Stimulated activated naive B cell treated with anti-CD40 and anti-IgM and Interleukin-4, amounts not matched to agents 10 μg/mL and 1 μg/mL and 100 μg/mL, for 72 hours (primary cell): ENCODE measurements at regions not wholly inside any gene's neighbourhood (a gene's known extent, or its start where the extent isn't known, plus 50 kb on each side); places are given as distances from the start of the nearest gene placed in this dataset.
"Not testable (repeated sequence)": the region's sequence is repeated elsewhere in the genome, so short reads cannot be mapped to it uniquely, and the experiment has no call there.

Experiments used
- ATAC-seq, 2 donors: fragments of 150-1000 bp; cut with Tn5 transposase; replicated peaks; 2 replicates each; pipeline ENCODE4 v1.10.0; 2021; ENCODE audit warnings: moderate library complexity in 1 of 2
- DNase-seq: peaks from one replicate; pipeline ENCODE4 v3.0.0; 2021
- H3K27ac Mint-ChIP-seq: one replicate; pipeline ENCODE4 v1.8.0; 2022; ENCODE audit warnings: mild to moderate bottlenecking, mixed read lengths
- H3K27me3 Mint-ChIP-seq, 2 donors: one replicate each; pipeline ENCODE4 v1.8.0; 2022; ENCODE audit warnings: mixed read lengths in 2 of 2
- H3K36me3 Mint-ChIP-seq, 2 donors: one replicate each; pipeline ENCODE4 v1.8.0; 2022; ENCODE audit warnings: mixed read lengths in 2 of 2, mild to moderate bottlenecking in 1 of 2
- H3K4me1 Mint-ChIP-seq, 2 donors: one replicate each; pipeline ENCODE4 v1.8.0; 2022; ENCODE audit warnings: mixed read lengths in 2 of 2, mild to moderate bottlenecking in 1 of 2
- H3K4me3 Mint-ChIP-seq, 2 donors: one replicate each; pipeline ENCODE4 v1.8.0; 2022; ENCODE audit warnings: mild to moderate bottlenecking in 2 of 2, mixed read lengths in 2 of 2, moderate library complexity in 1 of 2
- H3K9me3 Mint-ChIP-seq, 2 donors: one replicate each; pipeline ENCODE4 v1.8.0; 2022; ENCODE audit warnings: mixed read lengths in 2 of 2, mild to moderate bottlenecking in 1 of 2

DNA sequence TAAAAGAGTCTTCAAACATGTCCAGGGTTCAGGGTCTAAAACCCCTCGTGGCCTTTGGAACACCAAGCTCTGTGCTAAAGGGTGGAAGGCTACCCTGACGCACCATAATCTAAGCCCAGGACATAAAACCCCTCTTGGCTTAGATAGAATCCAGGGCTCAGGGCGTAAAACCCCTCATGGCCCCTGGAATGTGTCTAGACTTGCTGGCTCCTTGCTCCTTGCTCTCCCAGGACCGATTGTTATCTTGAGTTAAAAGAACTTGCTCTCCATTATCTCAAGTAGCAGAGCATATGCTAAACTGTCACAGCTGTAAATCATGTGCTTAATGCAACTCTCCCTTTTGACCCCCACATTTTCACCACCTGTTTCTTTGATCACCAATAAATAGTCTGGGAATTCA, 758.1 kb upstream of the SLC8A1 start:
- not testable (repeated sequence) for DNase-seq, H3K4me3 Mint-ChIP-seq, H3K27me3 Mint-ChIP-seq, H3K9me3 Mint-ChIP-seq, H3K27ac Mint-ChIP-seq, ATAC-seq, H3K4me1 Mint-ChIP-seq, H3K36me3 Mint-ChIP-seq

DNA sequence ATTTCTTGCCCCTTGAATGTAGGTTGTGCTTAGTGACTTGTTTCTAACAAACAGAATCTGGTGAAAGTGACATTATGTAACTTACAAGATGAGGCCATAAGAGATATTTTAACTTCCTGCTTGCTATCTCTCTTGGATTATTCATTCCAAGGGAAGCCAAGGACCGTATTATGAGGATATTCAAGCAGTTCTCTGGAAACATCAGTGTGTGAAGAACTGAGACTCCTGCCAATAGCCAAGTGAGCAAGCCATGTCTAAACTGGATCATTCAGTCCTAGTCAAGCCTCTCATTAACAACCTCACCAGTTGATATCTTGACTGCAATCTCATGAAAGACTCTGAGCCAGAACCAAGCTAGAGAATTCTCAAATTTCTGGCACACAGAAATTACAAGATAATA, 765.1 kb upstream of the SLC8A1 start:
- ATAC-seq = no peak
- Mint-ChIP-seq H3K9me3 (peaks cover 0 to 6% of the 10 kb centered on the region in 2 donors), H3K27me3 (peaks cover 0 to 6% of the 10 kb centered on the region in 2 donors), H3K36me3 (no peaks in the 10 kb centered on the region), H3K4me3 (no peak overlapping the region), H3K4me1 (no peaks in the 10 kb centered on the region), H3K27ac (no peak overlapping the region)
- no peak for DNase-seq

DNA sequence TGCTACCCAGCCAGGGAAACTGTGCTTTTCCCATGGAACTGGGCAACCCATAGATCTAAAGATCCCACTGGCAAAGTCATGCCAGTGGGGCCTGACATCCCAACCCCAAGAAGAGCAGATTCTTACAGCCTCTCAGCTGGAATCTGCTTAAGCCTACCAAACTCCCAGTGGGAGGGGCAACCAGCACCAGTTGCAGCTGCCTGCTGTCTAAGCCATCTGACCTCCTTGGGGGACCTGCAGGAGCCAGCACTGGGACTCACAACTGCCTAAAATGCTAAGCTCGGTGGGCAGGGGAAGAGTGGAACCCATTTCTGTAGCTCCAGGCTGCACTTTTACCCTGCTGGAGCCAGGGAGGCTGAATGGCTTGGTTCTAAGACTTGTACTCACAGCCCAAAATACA, 770.7 kb upstream of the SLC8A1 start:
- ATAC-seq (no peak), DNase-seq (no peak)
- Mint-ChIP-seq H3K36me3 (no peaks in the 10 kb centered on the region), H3K27me3 (no peaks in the 10 kb centered on the region), H3K4me1 (no peaks in the 10 kb centered on the region), H3K4me3 (no peak overlapping the region), H3K9me3 (peaks cover 3 to 10% of the 10 kb centered on the region in 2 donors), H3K27ac (no peak overlapping the region)

DNA sequence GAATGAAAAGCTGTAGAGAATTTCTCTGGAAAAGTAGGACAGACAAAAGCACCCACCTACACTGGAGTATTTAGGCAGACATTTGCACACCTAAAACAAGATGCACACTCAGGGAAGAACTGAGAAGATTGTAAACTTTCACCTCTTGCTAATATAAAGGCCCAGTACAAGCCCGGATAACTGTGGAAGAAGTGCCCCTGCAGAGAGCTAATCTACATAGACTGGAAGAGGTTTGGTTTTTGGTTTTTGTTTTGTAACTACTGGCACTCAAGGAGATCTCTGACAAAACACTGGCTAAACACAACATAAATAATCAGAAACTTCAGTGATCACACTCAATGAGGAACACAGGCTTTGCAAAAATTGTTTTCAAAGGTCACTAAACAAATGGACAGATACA, 782.2 kb upstream of the SLC8A1 start:
- no peak for DNase-seq
- H3K36me3 Mint-ChIP-seq = no peaks in the 10 kb centered on the region
- no peaks in the 10 kb centered on the region for H3K4me1 Mint-ChIP-seq
- no peak overlapping the region for H3K4me3 Mint-ChIP-seq
- H3K27me3 Mint-ChIP-seq = no peaks in the 10 kb centered on the region
- H3K27ac Mint-ChIP-seq = no peak overlapping the region
- peaks cover 19 to 22% of the 10 kb centered on the region in 2 donors for H3K9me3 Mint-ChIP-seq
- no peak for ATAC-seq

DNA sequence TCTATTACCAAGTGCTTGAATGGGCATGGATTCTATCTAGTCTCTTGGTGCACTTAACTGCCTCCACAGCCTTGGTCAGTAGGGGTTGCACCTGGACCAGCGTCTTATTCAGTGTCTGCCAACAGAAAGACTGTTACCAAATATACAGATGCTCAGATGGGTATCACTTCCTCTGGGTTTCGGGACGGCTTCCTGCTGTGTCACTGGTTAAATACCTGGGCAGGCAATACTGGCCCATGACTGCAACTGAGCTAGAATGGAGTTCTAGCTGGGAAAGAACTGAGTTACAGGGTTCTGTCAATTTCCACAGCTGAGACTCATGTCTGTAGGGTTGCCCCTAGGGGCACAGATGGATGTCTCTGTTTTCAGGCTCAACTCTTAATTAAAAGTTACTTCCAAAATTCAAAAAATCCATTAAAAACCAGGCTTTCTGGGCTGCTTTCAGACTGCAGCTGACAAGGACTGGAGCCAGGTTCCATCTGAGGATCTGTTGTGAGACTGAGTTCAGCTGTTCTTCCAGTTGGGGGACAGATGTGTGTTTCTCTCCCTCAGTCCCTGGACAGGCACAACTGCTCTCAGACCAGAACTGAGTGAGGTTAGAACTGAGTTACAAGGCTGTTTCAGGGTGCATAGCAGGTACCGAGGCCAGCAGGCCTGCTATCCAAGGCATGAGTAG, 789.6 kb upstream of the SLC8A1 start:
- no peak overlapping the region for H3K27ac Mint-ChIP-seq
- no peaks in the 10 kb centered on the region for H3K36me3 Mint-ChIP-seq

DNA sequence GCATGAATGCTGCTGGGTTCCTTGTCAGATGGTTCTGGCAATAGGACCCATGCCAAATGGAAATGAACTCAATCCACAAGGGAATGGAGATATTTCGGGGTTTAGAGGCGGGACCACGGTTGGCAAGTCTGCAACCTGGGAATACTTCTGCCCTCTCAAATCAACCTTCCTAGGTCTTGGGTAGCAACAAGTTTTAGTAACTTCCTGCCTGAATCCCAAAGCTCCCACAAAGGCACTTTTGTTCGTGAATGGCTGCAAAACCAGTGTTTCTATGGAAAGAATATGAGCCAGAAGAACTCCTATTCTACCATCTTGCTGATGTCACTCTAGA, 790.1 kb upstream of the SLC8A1 start:
- no peak overlapping the region for H3K27ac Mint-ChIP-seq
- no peaks in the 10 kb centered on the region for H3K27me3 Mint-ChIP-seq
- peaks cover 2 to 4% of the 10 kb centered on the region in 2 donors for H3K9me3 Mint-ChIP-seq
- H3K4me1 Mint-ChIP-seq = no peaks in the 10 kb centered on the region
- no peaks in the 10 kb centered on the region for H3K36me3 Mint-ChIP-seq
- no peak for ATAC-seq
- no peak for DNase-seq
- H3K4me3 Mint-ChIP-seq = no peak overlapping the region

More for the DNA sequence above, 789.6 kb upstream of the SLC8A1 start:
- ATAC-seq = peak; percentile 46 to 67
- Mint-ChIP-seq H3K27me3 (no peaks in the 10 kb centered on the region), H3K4me3 (no peak overlapping the region), H3K9me3 (peaks cover 2 to 4% of the 10 kb centered on the region in 2 donors), H3K4me1 (no peaks in the 10 kb centered on the region)
- no peak for DNase-seq

DNA sequence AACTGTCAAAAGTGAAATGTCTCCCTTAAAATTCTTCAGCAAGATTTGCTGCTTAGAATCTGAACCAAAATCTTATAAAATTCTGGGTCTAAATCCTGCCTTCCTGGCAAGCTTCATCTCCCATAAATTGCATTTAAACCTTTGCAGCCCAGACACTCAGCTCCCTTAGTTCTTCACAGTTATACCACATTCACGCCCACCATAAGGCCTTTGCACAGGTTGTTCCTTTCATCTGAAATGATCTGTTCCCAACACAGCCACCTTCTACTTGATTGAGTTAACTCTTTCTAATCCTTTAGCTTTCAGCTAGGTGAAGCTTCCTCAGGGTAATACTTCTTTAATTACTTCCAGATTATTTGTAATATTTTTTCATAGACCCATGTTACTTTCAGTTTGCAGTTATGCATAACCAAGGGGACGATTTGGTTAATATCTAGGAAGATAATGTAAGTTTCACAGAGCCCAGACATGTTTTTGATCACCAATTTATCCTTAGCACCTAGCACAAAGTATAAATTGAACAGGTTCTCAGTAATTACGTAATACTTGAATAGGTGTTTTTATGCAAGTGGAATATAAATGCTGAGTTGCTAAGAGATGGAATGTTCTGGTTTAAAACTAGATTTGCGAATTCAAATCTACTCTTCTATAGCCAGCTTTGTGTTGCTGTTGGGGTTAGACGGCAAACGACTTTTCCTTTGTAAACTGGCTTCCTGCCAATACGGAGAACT, 779.7 kb upstream of the PKDCC start:
- no peak overlapping the region for H3K27ac Mint-ChIP-seq
- no peaks in the 10 kb centered on the region for H3K36me3 Mint-ChIP-seq
- DNase-seq (no peak), ATAC-seq (no peak)
- H3K4me3 Mint-ChIP-seq = no peak overlapping the region
- no peaks in the 10 kb centered on the region for H3K9me3 Mint-ChIP-seq
- H3K4me1 Mint-ChIP-seq = no peaks in the 10 kb centered on the region
- no peaks in the 10 kb centered on the region for H3K27me3 Mint-ChIP-seq

DNA sequence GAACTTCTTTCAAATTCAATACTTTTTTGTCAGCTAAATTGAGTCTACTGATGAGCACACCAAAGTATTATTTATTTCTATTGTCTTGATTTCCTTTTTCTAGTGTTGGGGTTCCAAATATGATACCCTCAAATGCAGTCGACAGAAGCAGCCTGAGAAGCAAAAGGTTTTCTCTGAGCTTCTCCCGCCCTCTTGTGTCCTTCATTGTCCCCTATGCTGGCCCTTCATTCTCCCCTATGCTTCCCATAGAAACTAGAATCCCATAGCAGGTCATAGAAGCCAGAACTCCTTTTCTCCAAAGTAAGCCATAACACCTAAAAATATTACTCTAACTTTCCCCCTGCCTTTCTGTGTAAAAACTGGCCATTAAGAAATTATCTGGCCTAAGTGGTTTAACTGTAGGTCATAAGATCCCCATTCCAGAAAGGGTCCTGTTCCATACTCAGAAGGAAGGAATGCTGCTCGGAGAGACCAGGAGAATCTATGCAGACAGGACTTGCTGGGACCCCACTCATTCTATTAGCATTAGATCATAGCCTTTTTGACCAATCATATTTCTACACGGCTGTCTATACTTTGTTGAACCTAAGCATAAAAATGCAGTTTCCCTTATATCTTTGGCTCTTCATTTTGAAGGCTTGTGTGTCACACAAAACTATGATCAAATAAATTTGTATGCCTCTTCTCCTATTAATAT, 764.6 kb upstream of the PKDCC start:
- H3K36me3 Mint-ChIP-seq = no peaks in the 10 kb centered on the region
- H3K27ac Mint-ChIP-seq = no peak overlapping the region
- ATAC-seq (no peak), DNase-seq (no peak)
- H3K27me3 Mint-ChIP-seq = no peaks in the 10 kb centered on the region
- no peaks in the 10 kb centered on the region for H3K9me3 Mint-ChIP-seq
- no peak overlapping the region for H3K4me3 Mint-ChIP-seq
- H3K4me1 Mint-ChIP-seq = no peaks in the 10 kb centered on the region

DNA sequence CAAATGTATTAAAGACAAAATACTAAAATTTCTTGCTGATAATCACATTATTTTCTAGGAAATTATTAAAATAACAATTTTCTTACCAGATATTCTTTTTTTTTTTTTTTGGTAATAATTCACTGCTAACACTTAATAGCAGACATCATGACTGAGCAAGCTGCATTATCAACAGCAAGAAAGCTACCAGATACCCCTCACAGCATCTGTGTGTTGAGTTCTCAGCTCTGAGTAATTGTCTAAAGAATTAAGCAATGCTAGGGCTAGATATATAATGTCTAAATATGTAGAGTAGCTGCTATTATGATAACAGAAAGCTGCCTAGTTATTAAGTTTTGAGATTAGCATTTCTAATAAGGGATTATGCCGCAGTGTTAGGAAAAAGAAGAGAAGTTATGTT, 754.3 kb upstream of the PKDCC start:
- no peak for ATAC-seq
- no peak for DNase-seq
- Mint-ChIP-seq H3K9me3 (peaks cover 2 to 4% of the 10 kb centered on the region in 2 donors), H3K27me3 (no peaks in the 10 kb centered on the region), H3K4me3 (no peak overlapping the region), H3K4me1 (no peaks in the 10 kb centered on the region), H3K36me3 (no peaks in the 10 kb centered on the region), H3K27ac (no peak overlapping the region)

DNA sequence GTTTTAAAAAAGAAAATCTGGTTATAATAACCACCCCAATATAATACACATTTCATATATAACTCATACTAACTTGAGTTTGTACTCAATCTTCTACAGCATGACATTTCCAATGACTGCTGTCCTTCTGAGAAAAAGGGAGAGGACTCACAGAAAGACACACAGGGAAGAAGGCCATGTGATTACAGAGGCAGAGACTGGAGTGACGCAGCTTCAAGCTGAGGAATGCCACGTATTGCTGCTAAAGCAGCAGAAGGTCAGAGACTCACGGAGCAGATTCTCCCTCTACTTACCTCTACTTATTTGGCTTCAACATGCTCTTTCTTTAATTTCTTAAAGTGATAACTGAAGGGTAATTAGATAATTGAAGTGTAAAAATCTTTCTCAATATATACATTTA, 753.5 kb upstream of the PKDCC start:
- Mint-ChIP-seq H3K27ac (no peak overlapping the region), H3K9me3 (peaks cover 2 to 4% of the 10 kb centered on the region in 2 donors), H3K4me1 (no peaks in the 10 kb centered on the region), H3K36me3 (no peaks in the 10 kb centered on the region), H3K27me3 (no peaks in the 10 kb centered on the region), H3K4me3 (no peak overlapping the region)
- DNase-seq (no peak), ATAC-seq (no peak)

DNA sequence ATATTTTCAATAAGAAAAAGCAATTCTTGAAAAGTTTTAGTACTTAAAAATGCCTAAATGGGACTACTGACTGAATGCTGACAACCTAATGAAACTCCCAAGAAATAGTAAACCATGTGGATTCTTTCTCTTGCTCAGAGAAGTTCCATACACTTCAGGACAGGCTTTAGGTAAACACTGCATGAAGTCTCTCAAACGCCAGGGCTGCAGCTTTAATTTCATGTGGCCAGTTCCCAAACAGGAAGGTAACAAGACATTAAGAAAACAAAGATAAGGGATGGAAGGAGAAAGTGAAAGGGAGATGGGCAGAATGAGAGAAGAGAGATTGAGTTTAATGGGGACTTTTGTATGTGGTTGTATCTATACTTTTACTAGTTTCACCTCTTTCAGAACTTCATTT, 734.7 kb upstream of the PKDCC start:
- no peak overlapping the region for H3K4me3 Mint-ChIP-seq
- H3K27ac Mint-ChIP-seq = no peak overlapping the region
- ATAC-seq = no peak

DNA sequence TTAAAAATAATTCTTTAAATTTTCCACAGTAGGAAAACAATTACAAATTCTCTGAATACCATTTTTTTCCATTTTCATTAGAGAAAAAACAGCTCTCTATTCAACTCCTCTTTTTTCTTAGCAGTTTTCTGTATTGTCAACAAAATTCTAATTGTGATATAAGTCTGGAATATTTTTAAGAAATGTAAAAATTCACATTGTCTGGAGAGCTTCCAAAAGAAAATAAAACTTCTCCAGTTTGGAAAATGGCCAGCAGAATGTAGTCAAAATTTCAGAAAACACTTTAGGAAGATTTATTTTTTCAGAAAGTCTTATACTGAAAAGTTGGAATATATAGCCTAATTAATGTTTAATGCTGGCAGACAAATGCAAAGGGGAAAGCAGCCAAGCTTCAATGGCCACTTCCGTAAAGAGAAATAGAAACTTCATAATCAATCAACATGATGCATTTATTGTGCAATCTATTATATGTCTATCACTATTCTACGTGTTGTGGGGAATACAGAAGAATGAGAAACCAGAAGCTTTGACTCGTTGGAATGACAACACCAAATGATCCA, 733.2 kb upstream of the PKDCC start:
- no peak overlapping the region for H3K4me3 Mint-ChIP-seq
- no peaks in the 10 kb centered on the region for H3K27me3 Mint-ChIP-seq
- DNase-seq (no peak), ATAC-seq (no peak)
- no peaks in the 10 kb centered on the region for H3K36me3 Mint-ChIP-seq
- H3K27ac Mint-ChIP-seq = no peak overlapping the region
- no peaks in the 10 kb centered on the region for H3K4me1 Mint-ChIP-seq
- H3K9me3 Mint-ChIP-seq = no peaks in the 10 kb centered on the region

More for the DNA sequence above, 734.7 kb upstream of the PKDCC start:
- Mint-ChIP-seq H3K9me3 (no peaks in the 10 kb centered on the region), H3K27me3 (no peaks in the 10 kb centered on the region), H3K4me1 (no peaks in the 10 kb centered on the region), H3K36me3 (no peaks in the 10 kb centered on the region)
- DNase-seq = no peak

DNA sequence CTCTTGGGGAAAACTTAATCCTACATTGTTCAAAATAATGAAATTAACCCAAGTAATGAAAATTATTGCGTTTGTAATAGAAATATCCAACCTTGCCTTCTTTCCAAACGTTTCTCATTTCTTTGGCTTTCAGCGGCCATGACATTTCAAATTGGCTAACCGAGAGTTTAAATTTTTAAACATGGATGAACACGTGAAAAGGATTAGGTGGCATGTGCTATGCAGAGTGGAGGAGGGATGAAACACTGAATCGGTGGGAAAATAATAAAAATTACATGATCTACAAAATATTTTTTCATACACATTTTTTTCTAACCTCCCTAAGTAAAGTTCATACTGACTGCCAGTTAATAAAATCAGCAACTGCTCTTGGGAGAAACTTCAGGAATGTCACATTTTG, 728.4 kb upstream of the PKDCC start:
- Mint-ChIP-seq H3K27ac (no peak overlapping the region), H3K4me3 (no peak overlapping the region), H3K27me3 (no peaks in the 10 kb centered on the region), H3K36me3 (no peaks in the 10 kb centered on the region), H3K4me1 (no peaks in the 10 kb centered on the region), H3K9me3 (no peaks in the 10 kb centered on the region)
- ATAC-seq (no peak), DNase-seq (no peak)

DNA sequence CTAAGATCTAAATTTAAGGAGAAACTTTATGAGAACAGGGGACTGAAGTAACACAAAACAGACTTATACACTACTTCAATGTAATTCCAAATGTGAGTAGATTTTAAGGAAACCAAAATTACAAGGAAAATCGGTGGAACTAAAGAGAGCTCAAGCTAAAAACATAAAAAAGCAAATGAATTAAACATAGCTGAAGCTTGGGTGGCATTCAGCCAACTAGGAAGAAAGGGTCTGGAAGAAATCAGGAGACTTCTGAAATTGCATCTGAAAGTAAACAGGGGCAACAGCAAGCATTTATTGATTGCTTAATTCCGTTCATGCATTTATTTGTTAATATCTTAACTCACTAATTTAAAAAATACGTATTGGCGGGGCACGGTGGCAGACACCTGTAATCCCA, 727.3 kb upstream of the PKDCC start:
- Mint-ChIP-seq H3K4me3 (no peak overlapping the region), H3K36me3 (no peaks in the 10 kb centered on the region), H3K27ac (no peak overlapping the region), H3K9me3 (peaks cover 0 to 2% of the 10 kb centered on the region in 2 donors), H3K4me1 (no peaks in the 10 kb centered on the region), H3K27me3 (no peaks in the 10 kb centered on the region)
- no peak for DNase-seq
- ATAC-seq = no peak

DNA sequence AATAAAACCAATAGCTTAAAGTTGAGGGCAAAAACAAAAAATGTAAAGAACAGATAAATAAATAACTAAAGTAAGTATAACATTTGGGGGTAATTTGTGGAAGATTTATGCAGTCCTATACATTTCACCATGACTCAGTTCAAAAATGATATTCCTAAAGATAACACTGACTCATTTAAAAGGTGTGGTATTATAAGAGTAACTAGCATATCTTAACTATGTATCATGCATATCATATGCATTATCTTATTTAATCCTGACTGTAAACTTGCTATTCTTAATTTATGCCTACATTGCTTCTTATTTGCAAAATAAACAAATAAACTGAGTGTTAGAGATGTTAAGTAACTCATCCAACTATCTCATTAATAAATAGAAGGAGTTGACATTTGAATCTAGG, 726.5 kb upstream of the PKDCC start:
- Mint-ChIP-seq H3K27me3 (no peaks in the 10 kb centered on the region), H3K4me3 (no peak overlapping the region), H3K27ac (no peak overlapping the region), H3K36me3 (no peaks in the 10 kb centered on the region), H3K9me3 (peaks cover 0 to 2% of the 10 kb centered on the region in 2 donors), H3K4me1 (no peaks in the 10 kb centered on the region)
- DNase-seq (no peak), ATAC-seq (no peak)
